Adrenal gland (tissue), 9 donors: ENCODE measurements at regions not wholly inside any gene's neighbourhood (a gene's known extent, or its start where the extent isn't known, plus 50 kb on each side); places are given as distances from the start of the nearest gene placed in this dataset.

Source experiments
- DNase-seq, 7 donors: peaks; one replicate each; pipeline ENCODE4 v3.0.0-alpha.2; 2019 to 2020
- H3K27ac ChIP-seq, 5 donors: fragments of 200-600 bp; sonication (generic) in 4 of 5; 1 replicate in 3 of 5; 2 replicates in 2 of 5; pipeline versions ENCODE4 v1.5.1 to v1.8.0; 2016 to 2020; ENCODE audit warnings: mild to moderate bottlenecking in 1 of 5
- H3K27me3 ChIP-seq: fragments of 200-600 bp; 2 replicates; pipeline ENCODE4 v1.8.0; 2021
- H3K36me3 ChIP-seq, 2 donors: fragments of 200-600 bp; replicated peaks in 1 of 2; 1 replicate in 1 of 2; 2 replicates in 1 of 2; pipeline versions ENCODE4 v1.5.1 to v1.8.0; 2018 to 2022
- H3K4me1 ChIP-seq, 2 donors: fragments of 200-600 bp; replicated peaks in 1 of 2; 1 replicate in 1 of 2; 2 replicates in 1 of 2; pipeline versions ENCODE4 v1.5.1 to v1.8.0; 2018 to 2021
- H3K4me3 ChIP-seq, 4 donors: fragments of 200-600 bp; sonication (generic) in 3 of 4; one replicate each; pipeline ENCODE4 v1.5.1; 2016 to 2018
- H3K9me3 ChIP-seq, 3 donors: fragments of 200-600 bp; sonication (generic) in 1 of 3; replicated peaks in 1 of 3; 1 replicate in 2 of 3; 2 replicates in 1 of 3; pipeline versions ENCODE4 v1.5.1 to v1.8.0; 2016 to 2021
- CTCF ChIP-seq, 6 experiments: fragments of 450-650 bp in 4 of 6; fragments of 200-600 bp in 2 of 6; sonication (generic) in 1 of 6; IDR thresholded peaks; 1 replicate in 5 of 6; 2 replicates in 1 of 6; pipeline versions ENCODE4 v1.5.1 to v1.8.0; 2016 to 2021; ENCODE audit warnings: antibody characterized with exemption in 6 of 6, mild to moderate bottlenecking in 2 of 6, moderate library complexity in 1 of 6
- POLR2A ChIP-seq, 2 donors: fragments of 450-650 bp; IDR thresholded peaks; one replicate each; pipeline ENCODE4 v1.6.1; 2017; ENCODE audit warnings: antibody characterized with exemption in 2 of 2, mild to moderate bottlenecking in 2 of 2, moderate library complexity in 1 of 2
- WGBS, 4 donors: extraction: QIAGEN DNeasy Blood & Tissue Kit in 2 of 4; methylation state at CpG; one replicate each; pipeline versions ENCODE4 v1.1.5 to v1.1.7; 2013 to 2017; 5-methylcytosine and 5-hydroxymethylcytosine counted together
- intact Hi-C, 2 donors: fragments of 100-400 bp; cut with DNase I; formaldehyde crosslinking; loops; one replicate each; pipeline versions ENCODE4 v1.14.1 to v1.15.0; 2022 to 2023
- donor health status: healthy with polysubstance abuse.
- donor health status: Bipolar disorder and iron deficiency.
- donor health status: DM: yes; HTN: yes; CAD: no.
- donor health status: DM: no; HTN: no; CAD: no.
- donor health status: DM: no; HTN: no; CAD: no.

DNA sequence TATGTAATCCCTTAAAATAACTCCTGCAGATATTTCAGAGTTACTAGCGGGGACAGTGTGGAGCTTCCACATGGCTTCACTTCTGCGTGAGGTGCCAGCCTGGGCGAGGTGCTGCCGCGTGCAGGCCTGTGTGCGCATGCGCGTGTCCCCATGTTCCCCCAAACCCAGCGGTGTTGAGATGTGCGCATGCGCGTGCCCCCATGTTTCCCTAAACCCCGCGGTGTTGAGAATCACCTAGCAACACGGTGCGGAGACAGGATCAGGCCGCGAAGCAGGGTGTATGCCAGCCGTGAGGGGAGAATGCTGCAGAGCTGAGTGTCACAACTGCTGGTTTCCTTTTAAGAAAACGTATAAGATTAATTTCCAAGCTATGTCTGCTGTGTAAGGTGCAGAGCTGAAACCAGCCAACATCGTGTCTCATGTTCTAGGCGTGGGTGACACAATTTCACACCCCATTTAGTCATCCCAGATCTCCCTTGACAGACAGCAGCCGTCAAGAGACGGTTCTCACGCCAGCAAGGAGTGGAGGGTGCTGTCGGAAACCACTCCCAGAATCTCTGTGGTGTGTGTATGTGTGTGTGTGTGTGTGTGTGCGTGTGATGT, 71.9 kb upstream of the ADARB2 start:
- Histone ChIP-seq H3K36me3 (no peaks in the 10 kb centered on the region), H3K27ac (no peak overlapping the region), H3K4me3 (no peak overlapping the region), H3K4me1 (no peaks in the 10 kb centered on the region), H3K27me3 (no peaks in the 10 kb centered on the region), H3K9me3 (no peaks in the 10 kb centered on the region)
- no peak for TF ChIP-seq POLR2A (IDR thresholded peaks at IDR 0.05)
- no peak for TF ChIP-seq CTCF (IDR thresholded peaks at IDR 0.05)
- DNase-seq: no peak
- 82 to 92% (median 87%) methylated on average over 27 of the region's 27 CpGs for WGBS, 4 donors
- intact Hi-C loops: no loop called here

- no peaks in the 10 kb centered on the region for H3K36me3 ChIP-seq
- no peak overlapping the region for H3K4me3 ChIP-seq
- H3K27ac ChIP-seq: no peak overlapping the region
- H3K9me3 ChIP-seq: no peaks in the 10 kb centered on the region
- no peaks in the 10 kb centered on the region for H3K4me1 ChIP-seq
- TF ChIP-seq POLR2A (IDR thresholded peaks at IDR 0.05): no peak
- no peak for TF ChIP-seq CTCF (IDR thresholded peaks at IDR 0.05)
- intact Hi-C loops: no loop called here
- no peaks in the 10 kb centered on the region for H3K27me3 ChIP-seq
- no peak for DNase-seq
- WGBS, 4 donors: 85 to 86% (median 85%) methylated on average over 20 to 25 of the region's 25 CpGs
These were observed 70.6 kb upstream of the ADARB2 start for GRCh38 chr10:1807924-1808323.

- WGBS, 4 donors: 80 to 86% (median 83%) methylated on average over 9 of the region's 9 CpGs
- Histone ChIP-seq H3K4me3 (no peak overlapping the region), H3K9me3 (no peaks in the 10 kb centered on the region), H3K27me3 (no peaks in the 10 kb centered on the region), H3K36me3 (no peaks in the 10 kb centered on the region), H3K4me1 (no peaks in the 10 kb centered on the region), H3K27ac (no peak overlapping the region)
- intact Hi-C loops: no loop called here
- DNase-seq: no peak
- TF ChIP-seq POLR2A (IDR thresholded peaks at IDR 0.05): no peak
- TF ChIP-seq CTCF (IDR thresholded peaks at IDR 0.05): no peak
These were observed 69.9 kb upstream of the ADARB2 start for GRCh38 chr10:1807196-1807595.

DNA sequence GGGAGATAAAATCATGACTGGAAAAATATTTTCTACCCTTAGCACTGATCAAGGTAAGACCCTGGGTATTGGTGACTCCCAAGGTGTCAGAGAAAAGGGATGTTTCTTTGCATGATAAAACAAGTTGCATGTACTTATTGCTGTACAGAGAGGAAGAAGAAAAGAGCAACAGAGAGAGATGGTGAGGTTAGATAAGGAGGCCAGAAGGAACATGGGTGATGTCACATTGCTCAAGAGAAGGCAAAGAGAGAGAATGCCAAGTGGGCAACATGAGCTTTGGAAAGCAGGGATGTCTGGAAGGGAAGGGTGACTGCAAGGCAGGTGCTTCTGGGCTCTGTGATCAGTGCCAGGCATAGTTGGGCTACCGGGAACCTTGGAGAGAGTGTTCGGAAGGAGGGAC, 65.1 kb upstream of the ADARB2 start:
- H3K27ac ChIP-seq: no peak overlapping the region
- H3K36me3 ChIP-seq: no peaks in the 10 kb centered on the region
- H3K4me1 ChIP-seq: no peaks in the 10 kb centered on the region
- no peak for DNase-seq
- no peaks in the 10 kb centered on the region for H3K9me3 ChIP-seq
- H3K4me3 ChIP-seq: no peak overlapping the region
- TF ChIP-seq POLR2A (IDR thresholded peaks at IDR 0.05) (no peak), CTCF (IDR thresholded peaks at IDR 0.05) (no peak)
- no peaks in the 10 kb centered on the region for H3K27me3 ChIP-seq
- intact Hi-C loops: no loop called here
- 84 to 90% (median 85%) methylated on average over 2 of the region's 2 CpGs for WGBS, 4 donors
